Endothelial cell of umbilical vein (primary cell): ENCODE measurements at regions not wholly inside any gene's neighbourhood (a gene's known extent, or its start where the extent isn't known, plus 50 kb on each side); places are given as distances from the start of the nearest gene placed in this dataset.

Source experiments
- BruUV-seq: library from RNA; stranded (reverse); fragments of 400-500 nt; replicated peaks from 2 replicates; lab custom pipeline; 2021; lab: Mats Ljungman, UMichigan
- CTCF ChIA-PET: fragments of 300-600, 350-600 bp; sonication (Branson Sonifier 250); formaldehyde crosslinking; loops from one replicate; lab custom pipeline; 2021; ENCODE audit warnings: antibody characterized with exemption, inconsistent platforms; lab: Charles Lee
- POLR2A ChIA-PET: fragments of 300-600, 350-600 bp; sonication (Branson Sonifier 250); formaldehyde crosslinking; loops from one replicate; lab custom pipeline; 2021; ENCODE audit warnings: antibody characterized with exemption, inconsistent platforms; lab: Charles Lee
- DNase-seq: peaks from one replicate; pipeline ENCODE4 v3.0.0-alpha.2; 2011; ENCODE audit warnings: low read depth, low spot score
- FAIRE-seq: peaks from 2 replicates; lab custom pipeline; 2011; peaks lifted over from hg19 to GRCh38; lab: Jason Lieb, UNC
- H2AFZ ChIP-seq: 2 replicates; pipeline ENCODE4 v1.6.0; 2012; ENCODE audit warnings: low read depth, low read length, control low read depth, inconsistent platforms
- H3K27ac ChIP-seq: 2 replicates; pipeline ENCODE4 v1.5.1; 2011; ENCODE audit warnings: low read depth, mild to moderate bottlenecking, control low read depth, low read length, moderate library complexity; ENCODE audit not compliant: insufficient read depth
- H3K27me3 ChIP-seq, 2 experiments: 2 replicates each; pipeline versions ENCODE4 v1.6.0 to v1.6.1; 2011; ENCODE audit warnings: low read length in 2 of 2, mixed read lengths in 1 of 2; ENCODE audit not compliant: control insufficient read depth in 2 of 2, insufficient read depth in 2 of 2
- H3K36me3 ChIP-seq, 2 experiments: 2 replicates in 1 of 2; 3 replicates in 1 of 2; pipeline ENCODE4 v1.5.1; 2011; ENCODE audit warnings: low read length in 2 of 2, mild to moderate bottlenecking in 1 of 2, moderate library complexity in 1 of 2; ENCODE audit not compliant: control insufficient read depth in 2 of 2, insufficient read depth in 2 of 2; ENCODE audit errors: extremely low read depth in 1 of 2
- H3K4me1 ChIP-seq: 3 replicates; pipeline ENCODE4 v1.5.1; 2011; ENCODE audit warnings: mild to moderate bottlenecking, low read length; ENCODE audit not compliant: control insufficient read depth, insufficient read depth; ENCODE audit errors: extremely low read depth
- H3K4me2 ChIP-seq: 2 replicates; pipeline ENCODE4 v1.6.1; 2011; ENCODE audit warnings: low read length, control low read depth, mixed read lengths; ENCODE audit not compliant: insufficient read depth
- H3K4me3 ChIP-seq, 3 experiments: fragments of 200-600 bp in 1 of 3; sonication (generic), shearing (Covaris generic) in 1 of 3; replicated peaks in 1 of 3; 2 replicates each; pipeline ENCODE4 v1.5.1; 2011 to 2016; ENCODE audit warnings: control low read depth in 3 of 3, low read length in 3 of 3, mild to moderate bottlenecking in 2 of 3, inconsistent platforms in 1 of 3, low read depth in 1 of 3, moderate library complexity in 1 of 3; ENCODE audit not compliant: insufficient read depth in 1 of 3
- H3K79me2 ChIP-seq: 2 replicates; pipeline ENCODE4 v1.6.0; 2012; ENCODE audit warnings: low read length, inconsistent platforms; ENCODE audit not compliant: control insufficient read depth, insufficient read depth
- H3K9ac ChIP-seq: replicated peaks from 2 replicates; pipeline ENCODE3; 2011; ENCODE audit warnings: low read length, control low read depth; ENCODE audit not compliant: insufficient read depth; ENCODE audit errors: extremely low read depth
- H3K9me1 ChIP-seq: replicated peaks from 3 replicates; pipeline ENCODE4 v1.6.0; 2011; ENCODE audit warnings: mild to moderate bottlenecking, low read length; ENCODE audit not compliant: control insufficient read depth, insufficient read depth; ENCODE audit errors: extremely low read depth
- H3K9me3 ChIP-seq: replicated peaks from 2 replicates; pipeline ENCODE4 v1.5.1; 2012; ENCODE audit warnings: low read length, inconsistent platforms; ENCODE audit not compliant: control insufficient read depth, insufficient read depth
- H4K20me1 ChIP-seq: replicated peaks from 2 replicates; pipeline ENCODE3; 2011; ENCODE audit warnings: mild to moderate bottlenecking, low read length; ENCODE audit not compliant: control insufficient read depth, insufficient read depth; ENCODE audit errors: extremely low read depth
- EZH2 ChIP-seq: IDR thresholded peaks from 2 replicates; pipeline ENCODE4 v1.6.1; 2012; ENCODE audit warnings: borderline replicate concordance, low read depth, mild to moderate bottlenecking, moderate library complexity, low read length, inconsistent platforms; ENCODE audit not compliant: severe bottlenecking
- FOS ChIP-seq: IDR thresholded peaks from 2 replicates; pipeline ENCODE4 v1.6.1; 2011; ENCODE audit warnings: mild to moderate bottlenecking, low read length, moderate library complexity, borderline replicate concordance; ENCODE audit not compliant: insufficient read depth
- GATA2 ChIP-seq: IDR thresholded peaks from 2 replicates; pipeline ENCODE4 v1.7.0; 2011; ENCODE audit warnings: low read depth, mild to moderate bottlenecking, moderate library complexity, mixed read lengths, low read length; ENCODE audit not compliant: insufficient read length, insufficient read depth
- JUN ChIP-seq: IDR thresholded peaks from 2 replicates; pipeline ENCODE4 v1.6.1; 2011; ENCODE audit warnings: borderline replicate concordance, low read depth; ENCODE audit not compliant: insufficient read length, insufficient read depth
- MYC ChIP-seq: IDR thresholded peaks from one replicate; pipeline ENCODE4 v1.6.1; 2011; ENCODE audit warnings: mild to moderate bottlenecking, low read depth, low read length
- POLR2A ChIP-seq: IDR thresholded peaks from 2 replicates; pipeline ENCODE4 v1.6.1; 2012; ENCODE audit warnings: low read depth, mild to moderate bottlenecking, control low read depth, low read length
- POLR2AphosphoS5 ChIP-seq: IDR thresholded peaks from 2 replicates; pipeline ENCODE4 v1.6.1; 2012; ENCODE audit warnings: low read depth, mild to moderate bottlenecking, control low read depth, low read length, moderate library complexity; ENCODE audit not compliant: insufficient read depth
- dilution Hi-C: fragments of 300-500 bp; cut with MboI; formaldehyde crosslinking; loops from one replicate; pipeline ENCODE4 v1.15.0; 2019; ENCODE audit warnings: low sequenced_read_pairs; ENCODE audit not compliant: extremely low pct_ligation_motif_present
- intact Hi-C: fragments of 100-400 bp; cut with micrococcal nuclease; formaldehyde crosslinking; loops from one replicate; pipeline ENCODE4 v1.10.0; 2022
- TF ChIP-seq, protein P1 (sequence below): IDR thresholded peaks from 2 replicates; pipeline ENCODE4 v1.6.1; 2011; ENCODE audit not compliant: insufficient read depth, insufficient read length
- TF ChIP-seq, protein P2 (sequence below), 2 donors: IDR thresholded peaks; 1 replicate in 1 of 2; 2 replicates in 1 of 2; pipeline ENCODE4 v1.5.1; 2011; ENCODE audit warnings: low read length in 2 of 2, mild to moderate bottlenecking in 2 of 2, moderate library complexity in 2 of 2, control low read depth in 1 of 2, inconsistent platforms in 1 of 2, low read depth in 1 of 2; ENCODE audit not compliant: insufficient read depth in 1 of 2; ENCODE audit errors: extremely low read depth in 1 of 2

DNA sequence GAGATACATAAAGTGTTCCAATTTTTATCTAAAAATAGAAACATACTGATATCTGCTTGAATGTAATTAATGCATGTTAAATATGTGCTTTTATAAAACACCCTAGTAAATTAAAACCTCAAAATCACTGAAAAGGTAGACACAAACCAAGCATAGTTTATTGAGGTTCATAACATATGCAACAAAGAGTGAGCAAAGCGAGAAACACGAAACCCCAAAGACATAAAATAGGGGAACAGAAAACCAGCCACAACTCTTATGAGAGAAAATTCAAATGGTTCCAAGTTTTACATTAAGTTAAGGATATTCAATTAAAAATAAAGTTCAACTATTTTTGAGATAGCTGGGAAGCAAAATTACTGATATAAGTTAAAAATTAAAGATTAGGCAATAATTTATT lies 336.4 kb upstream of the AGA start:
- no peak overlapping the region for H3K4me2 ChIP-seq
- H4K20me1 ChIP-seq, result no peaks in the 10 kb centered on the region
- no peaks in the 10 kb centered on the region for H3K4me1 ChIP-seq
- no TSS peak for BruUV-seq
- no peaks in the 10 kb centered on the region for H3K9me1 ChIP-seq
- no peaks in the 10 kb centered on the region for H3K27me3 ChIP-seq
- no peaks in the 10 kb centered on the region for H3K36me3 ChIP-seq
- H3K79me2 ChIP-seq, result no peaks in the 10 kb centered on the region
- ChIA-PET CTCF (no interaction called here), POLR2A (no interaction called here)
- H3K4me3 ChIP-seq, result no peak overlapping the region
- TF ChIP-seq GATA2 (no peak), JUN (no peak), FOS (no peak), POLR2AphosphoS5 (no peak), POLR2A (no peak), EZH2 (no peak)
- TF ChIP-seq, protein P1, sequence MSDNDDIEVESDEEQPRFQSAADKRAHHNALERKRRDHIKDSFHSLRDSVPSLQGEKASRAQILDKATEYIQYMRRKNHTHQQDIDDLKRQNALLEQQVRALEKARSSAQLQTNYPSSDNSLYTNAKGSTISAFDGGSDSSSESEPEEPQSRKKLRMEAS, result no peak
- no peak for FAIRE-seq
- peaks cover 2% of the 10 kb centered on the region for H3K9me3 ChIP-seq
- no peak overlapping the region for H3K9ac ChIP-seq
- no peak overlapping the region for H3K27ac ChIP-seq
- no peak for DNase-seq
- intact Hi-C loops, result no loop called here
- H2AFZ ChIP-seq, result no peak overlapping the region
- dilution Hi-C loops, result no loop called here

DNA sequence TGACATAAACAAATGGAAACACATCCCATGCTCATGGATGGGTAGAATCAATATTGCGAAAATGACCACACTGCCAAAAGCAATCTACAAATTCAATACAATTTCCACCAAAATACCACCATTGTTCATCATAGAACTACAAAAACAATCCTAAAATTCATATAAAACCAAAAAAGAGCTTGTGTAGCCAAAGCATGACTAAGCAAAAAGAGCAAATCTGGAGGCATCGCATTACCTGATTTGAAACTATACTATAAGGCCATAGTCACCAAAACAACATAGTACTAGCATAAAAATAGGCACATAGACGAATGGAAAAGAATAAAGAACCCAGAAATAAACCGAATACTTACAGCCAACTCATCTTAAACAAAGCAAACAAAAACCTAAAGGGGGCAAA lies 342.8 kb upstream of the AGA start:
- intact Hi-C loops, result no loop called here
- ChIA-PET CTCF (no interaction called here), POLR2A (no interaction called here)
- BruUV-seq, result no TSS peak
- Histone ChIP-seq H3K9ac (no peak overlapping the region), H3K4me1 (no peaks in the 10 kb centered on the region), H3K36me3 (no peaks in the 10 kb centered on the region), H4K20me1 (no peaks in the 10 kb centered on the region), H3K9me3 (no peaks in the 10 kb centered on the region), H3K79me2 (no peaks in the 10 kb centered on the region), H2AFZ (no peak overlapping the region), H3K9me1 (no peaks in the 10 kb centered on the region), H3K27me3 (no peaks in the 10 kb centered on the region), H3K27ac (no peak overlapping the region), H3K4me3 (no peak overlapping the region), H3K4me2 (no peak overlapping the region)
- no peak for TF ChIP-seq FOS
- no peak for TF ChIP-seq POLR2AphosphoS5
- no peak for TF ChIP-seq EZH2
- TF ChIP-seq, protein P2, sequence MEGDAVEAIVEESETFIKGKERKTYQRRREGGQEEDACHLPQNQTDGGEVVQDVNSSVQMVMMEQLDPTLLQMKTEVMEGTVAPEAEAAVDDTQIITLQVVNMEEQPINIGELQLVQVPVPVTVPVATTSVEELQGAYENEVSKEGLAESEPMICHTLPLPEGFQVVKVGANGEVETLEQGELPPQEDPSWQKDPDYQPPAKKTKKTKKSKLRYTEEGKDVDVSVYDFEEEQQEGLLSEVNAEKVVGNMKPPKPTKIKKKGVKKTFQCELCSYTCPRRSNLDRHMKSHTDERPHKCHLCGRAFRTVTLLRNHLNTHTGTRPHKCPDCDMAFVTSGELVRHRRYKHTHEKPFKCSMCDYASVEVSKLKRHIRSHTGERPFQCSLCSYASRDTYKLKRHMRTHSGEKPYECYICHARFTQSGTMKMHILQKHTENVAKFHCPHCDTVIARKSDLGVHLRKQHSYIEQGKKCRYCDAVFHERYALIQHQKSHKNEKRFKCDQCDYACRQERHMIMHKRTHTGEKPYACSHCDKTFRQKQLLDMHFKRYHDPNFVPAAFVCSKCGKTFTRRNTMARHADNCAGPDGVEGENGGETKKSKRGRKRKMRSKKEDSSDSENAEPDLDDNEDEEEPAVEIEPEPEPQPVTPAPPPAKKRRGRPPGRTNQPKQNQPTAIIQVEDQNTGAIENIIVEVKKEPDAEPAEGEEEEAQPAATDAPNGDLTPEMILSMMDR (IDR thresholded peaks at IDR 0.05; ENCODE audit: extremely low read depth in 1 of 2, insufficient read depth in 1 of 2, low read depth in 1 of 2, low read length in 2 of 2), result no peak
- no peak for TF ChIP-seq GATA2
- no peak for TF ChIP-seq POLR2A
- no peak for TF ChIP-seq JUN
- TF ChIP-seq, protein P1, result no peak
- TF ChIP-seq MYC, result no peak
- dilution Hi-C loops, result no loop called here
- FAIRE-seq, result no peak
- DNase-seq, result no peak
